B cell (primary cell): ENCODE measurements at regions not wholly inside any gene's neighbourhood (a gene's known extent, or its start where the extent isn't known, plus 50 kb on each side); places are given as distances from the start of the nearest gene placed in this dataset.

Experiments used
- EZH2 ChIP-seq: IDR thresholded peaks from 2 replicates; pipeline ENCODE4 v1.6.1; 2012; ENCODE audit warnings: borderline replicate concordance, low read depth, mild to moderate bottlenecking, moderate library complexity, low read length; ENCODE audit not compliant: insufficient read depth, poor library complexity, severe bottlenecking
- TF ChIP-seq, protein P1 (sequence below): fragments of 200-600 bp; IDR thresholded peaks from one replicate; pipeline ENCODE4 v1.8.0; 2022; ENCODE audit warnings: antibody characterized with exemption, mild to moderate bottlenecking

DNA sequence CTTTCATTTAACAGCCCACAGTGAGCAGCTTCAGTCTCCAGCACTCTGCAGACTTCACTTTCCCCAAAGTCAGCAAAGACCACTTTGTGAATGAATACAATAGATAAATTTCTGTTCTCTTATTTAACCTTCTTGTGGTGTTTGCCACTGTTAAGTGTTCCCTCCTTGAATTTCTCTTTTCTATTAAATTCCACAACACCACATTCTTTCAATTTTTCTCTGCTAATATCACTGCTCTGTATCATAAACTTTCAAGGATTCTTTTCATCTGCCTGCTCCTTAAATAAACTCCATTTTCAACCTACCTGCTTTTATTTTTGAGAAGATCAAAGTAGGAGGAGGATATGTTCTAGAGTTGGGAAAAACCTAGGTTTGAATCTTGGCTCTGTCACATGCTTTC, 739.5 kb upstream of the GRAMD2B start:
- TF ChIP-seq, protein P1, sequence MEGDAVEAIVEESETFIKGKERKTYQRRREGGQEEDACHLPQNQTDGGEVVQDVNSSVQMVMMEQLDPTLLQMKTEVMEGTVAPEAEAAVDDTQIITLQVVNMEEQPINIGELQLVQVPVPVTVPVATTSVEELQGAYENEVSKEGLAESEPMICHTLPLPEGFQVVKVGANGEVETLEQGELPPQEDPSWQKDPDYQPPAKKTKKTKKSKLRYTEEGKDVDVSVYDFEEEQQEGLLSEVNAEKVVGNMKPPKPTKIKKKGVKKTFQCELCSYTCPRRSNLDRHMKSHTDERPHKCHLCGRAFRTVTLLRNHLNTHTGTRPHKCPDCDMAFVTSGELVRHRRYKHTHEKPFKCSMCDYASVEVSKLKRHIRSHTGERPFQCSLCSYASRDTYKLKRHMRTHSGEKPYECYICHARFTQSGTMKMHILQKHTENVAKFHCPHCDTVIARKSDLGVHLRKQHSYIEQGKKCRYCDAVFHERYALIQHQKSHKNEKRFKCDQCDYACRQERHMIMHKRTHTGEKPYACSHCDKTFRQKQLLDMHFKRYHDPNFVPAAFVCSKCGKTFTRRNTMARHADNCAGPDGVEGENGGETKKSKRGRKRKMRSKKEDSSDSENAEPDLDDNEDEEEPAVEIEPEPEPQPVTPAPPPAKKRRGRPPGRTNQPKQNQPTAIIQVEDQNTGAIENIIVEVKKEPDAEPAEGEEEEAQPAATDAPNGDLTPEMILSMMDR = no peak
- no peak for TF ChIP-seq EZH2
